ENCODE measurements at regions not wholly inside any gene's neighbourhood (a gene's known extent, or its start where the extent isn't known, plus 50 kb on each side); places are given as distances from the start of the nearest gene placed in this dataset.

- H3K27me3 ChIP-seq, result no peaks in the 10 kb centered on the region
- no peak for DNase-seq
- no peak overlapping the region for H3K4me3 ChIP-seq (replicated peaks in 1 of 3)
- TF ChIP-seq CTCF (IDR thresholded peaks at IDR 0.05) (no peak), POLR2A (IDR thresholded peaks at IDR 0.05) (no peak)
- H3K4me1 ChIP-seq, result no peaks in the 10 kb centered on the region
- H3K27ac ChIP-seq, result no peak overlapping the region
- no peaks in the 10 kb centered on the region for H3K9me3 ChIP-seq
- intact Hi-C loops (cut with DNase I), result no loop called here
- H3K36me3 ChIP-seq, result no peaks in the 10 kb centered on the region
- 82 to 91% methylated on average over 4 of the region's 4 CpGs for WGBS, 2 donors
These were observed 138.7 kb upstream of the CCDC150 start for GRCh38 chr2:196500686-196501431.

- Histone ChIP-seq H3K9me3 (no peaks in the 10 kb centered on the region), H3K4me3 (replicated peaks in 1 of 3) (no peak overlapping the region), H3K4me1 (no peaks in the 10 kb centered on the region), H3K27ac (no peak overlapping the region), H3K27me3 (no peaks in the 10 kb centered on the region), H3K36me3 (no peaks in the 10 kb centered on the region)
- intact Hi-C loops (cut with DNase I), result no loop called here
- no peak for DNase-seq
- WGBS, 2 donors, result 82 to 89% methylated on average over 2 of the region's 2 CpGs
- TF ChIP-seq POLR2A (IDR thresholded peaks at IDR 0.05) (no peak), CTCF (IDR thresholded peaks at IDR 0.05) (no peak)
These were observed 137.7 kb upstream of the CCDC150 start for GRCh38 chr2:196501836-196502235.

- no peak for TF ChIP-seq CTCF (IDR thresholded peaks at IDR 0.05)
- TF ChIP-seq POLR2A (IDR thresholded peaks at IDR 0.05), result no peak
- Histone ChIP-seq H3K27ac (no peak overlapping the region), H3K27me3 (no peaks in the 10 kb centered on the region), H3K9me3 (no peaks in the 10 kb centered on the region), H3K4me3 (replicated peaks in 1 of 3) (no peak overlapping the region), H3K36me3 (no peaks in the 10 kb centered on the region), H3K4me1 (no peaks in the 10 kb centered on the region)
- intact Hi-C loops (cut with DNase I), result no loop called here
- WGBS, 2 donors, result 91 to 94% methylated on average over 6 of the region's 6 CpGs
- no peak for DNase-seq
These were observed 137.1 kb upstream of the CCDC150 start for GRCh38 chr2:196502386-196502785.

GRCh38 chr2:196503398-196503797 lies 136.1 kb upstream of the CCDC150 start:
- WGBS, 2 donors, result 86 to 97% methylated on average over 4 of the region's 4 CpGs
- Histone ChIP-seq H3K4me3 (replicated peaks in 1 of 3) (no peak overlapping the region), H3K36me3 (no peaks in the 10 kb centered on the region), H3K27me3 (no peaks in the 10 kb centered on the region), H3K9me3 (no peaks in the 10 kb centered on the region), H3K4me1 (peaks cover 3 to 5% of the 10 kb centered on the region in 2 donors), H3K27ac (no peak overlapping the region)
- DNase-seq, result no peak
- intact Hi-C loops (cut with DNase I), result no loop called here
- no peak for TF ChIP-seq CTCF (IDR thresholded peaks at IDR 0.05)
- no peak for TF ChIP-seq POLR2A (IDR thresholded peaks at IDR 0.05)

DNA sequence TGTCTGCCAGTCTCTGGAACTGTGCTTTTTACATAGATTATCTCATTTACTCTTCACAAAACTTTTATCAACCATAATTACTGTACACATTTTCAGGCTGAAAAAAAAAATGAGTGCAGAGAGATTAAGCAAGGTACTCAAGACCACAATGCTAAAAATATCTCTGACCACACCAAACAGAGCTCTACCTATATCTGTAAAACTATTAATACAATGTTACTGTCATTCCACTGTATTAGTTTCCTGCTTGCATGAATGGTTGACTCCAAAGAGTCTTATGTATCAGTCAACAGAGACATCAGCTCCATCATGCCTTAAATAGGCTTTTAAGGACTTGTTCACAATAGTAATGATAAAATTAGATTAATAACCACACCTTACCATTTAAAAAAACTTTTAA lies 134.7 kb upstream of the CCDC150 start:
- H3K9me3 ChIP-seq, result no peaks in the 10 kb centered on the region
- no peak for DNase-seq
- no peak for TF ChIP-seq POLR2A (IDR thresholded peaks at IDR 0.05)
- no peak for TF ChIP-seq CTCF (IDR thresholded peaks at IDR 0.05)
- no peak overlapping the region for H3K27ac ChIP-seq
- peaks cover 5% of the 10 kb centered on the region in 2 donors for H3K4me1 ChIP-seq
- no peaks in the 10 kb centered on the region for H3K27me3 ChIP-seq
- no peak overlapping the region for H3K4me3 ChIP-seq (replicated peaks in 1 of 3)
- intact Hi-C loops (cut with DNase I), result no loop called here
- no peaks in the 10 kb centered on the region for H3K36me3 ChIP-seq

Measured in thyroid gland (tissue), 4 donors.